ENCODE measurements at regions not wholly inside any gene's neighbourhood (a gene's known extent, or its start where the extent isn't known, plus 50 kb on each side); places are given as distances from the start of the nearest gene placed in this dataset.
A peak's percentile ranks its signal among the peaks of the same experiment; 100 is the strongest.

DNA sequence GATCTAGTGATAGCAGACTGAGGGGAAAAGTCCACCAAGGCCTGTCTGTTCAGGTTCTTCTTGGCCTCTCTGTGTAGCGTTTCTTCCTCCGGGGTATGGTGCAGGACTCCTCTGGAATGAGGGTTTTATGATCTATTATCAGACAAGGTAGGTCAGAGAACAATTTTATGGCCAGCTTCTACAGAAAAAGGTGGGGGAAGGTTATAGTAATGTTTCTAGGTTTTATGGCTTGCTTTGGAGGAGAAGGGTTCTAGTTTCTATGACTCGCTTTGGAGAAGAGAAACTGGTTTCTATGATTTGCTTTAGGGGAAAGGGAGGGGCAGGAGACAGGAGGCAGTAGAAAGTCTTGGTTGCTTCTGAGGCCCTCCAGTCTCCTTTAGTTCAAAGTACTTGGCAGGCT, 144.8 kb upstream of the LAMA2 start:
- H2AFZ ChIP-seq (ENCODE audit: control insufficient read depth, low read length): no peak overlapping the region
- H3K9ac ChIP-seq (ENCODE audit: control insufficient read depth, extremely low read depth, insufficient read depth, low read length): no peak overlapping the region
- H3K27me3 ChIP-seq (ENCODE audit: control insufficient read depth, extremely low read depth, insufficient read depth, low read length): no peaks in the 10 kb centered on the region
- DNase-seq (ENCODE audit: low read depth, low spot score) (no peak), FAIRE-seq (no peak)
- no peaks in the 10 kb centered on the region for H3K36me3 ChIP-seq (ENCODE audit: control insufficient read depth in 2 of 2, extremely low read depth in 1 of 2, insufficient read depth in 2 of 2, low read length in 2 of 2)
- no peak overlapping the region for H3K4me3 ChIP-seq (ENCODE audit: control insufficient read depth in 2 of 3, extremely low read depth in 1 of 3, insufficient read depth in 2 of 3, low read depth in 1 of 3, low read length in 3 of 3)
- H4K20me1 ChIP-seq (ENCODE audit: control insufficient read depth, extremely low read depth, insufficient read depth, low read length): no peaks in the 10 kb centered on the region
- TF ChIP-seq, protein P1, sequence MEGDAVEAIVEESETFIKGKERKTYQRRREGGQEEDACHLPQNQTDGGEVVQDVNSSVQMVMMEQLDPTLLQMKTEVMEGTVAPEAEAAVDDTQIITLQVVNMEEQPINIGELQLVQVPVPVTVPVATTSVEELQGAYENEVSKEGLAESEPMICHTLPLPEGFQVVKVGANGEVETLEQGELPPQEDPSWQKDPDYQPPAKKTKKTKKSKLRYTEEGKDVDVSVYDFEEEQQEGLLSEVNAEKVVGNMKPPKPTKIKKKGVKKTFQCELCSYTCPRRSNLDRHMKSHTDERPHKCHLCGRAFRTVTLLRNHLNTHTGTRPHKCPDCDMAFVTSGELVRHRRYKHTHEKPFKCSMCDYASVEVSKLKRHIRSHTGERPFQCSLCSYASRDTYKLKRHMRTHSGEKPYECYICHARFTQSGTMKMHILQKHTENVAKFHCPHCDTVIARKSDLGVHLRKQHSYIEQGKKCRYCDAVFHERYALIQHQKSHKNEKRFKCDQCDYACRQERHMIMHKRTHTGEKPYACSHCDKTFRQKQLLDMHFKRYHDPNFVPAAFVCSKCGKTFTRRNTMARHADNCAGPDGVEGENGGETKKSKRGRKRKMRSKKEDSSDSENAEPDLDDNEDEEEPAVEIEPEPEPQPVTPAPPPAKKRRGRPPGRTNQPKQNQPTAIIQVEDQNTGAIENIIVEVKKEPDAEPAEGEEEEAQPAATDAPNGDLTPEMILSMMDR (optimal IDR thresholded peaks at IDR 0.05 in 1 of 3, IDR thresholded peaks at IDR 0.05 in 1 of 3, conservative IDR thresholded peaks at IDR 0.05 in 1 of 3; ENCODE audit: extremely low read depth in 1 of 3, insufficient read depth in 2 of 3, low read length in 3 of 3): no peak
- TF ChIP-seq EZH2 (IDR thresholded peaks at IDR 0.05; ENCODE audit: low read length): no peak
- H3K4me2 ChIP-seq (ENCODE audit: control insufficient read depth, extremely low read depth, insufficient read depth, low read depth, low read length): peak overlapping the region; percentile 22
- H3K9me3 ChIP-seq (ENCODE audit: control insufficient read depth, low read depth, low read length): no peaks in the 10 kb centered on the region
- H3K27ac ChIP-seq (ENCODE audit: control insufficient read depth, insufficient read depth, low read length): no peak overlapping the region
- no peaks in the 10 kb centered on the region for H3K79me2 ChIP-seq (ENCODE audit: control insufficient read depth, insufficient read depth, low read length)
- H3K9me1 ChIP-seq (ENCODE audit: control insufficient read depth, extremely low read depth, insufficient read depth, low read length): no peaks in the 10 kb centered on the region
- H3K4me1 ChIP-seq (ENCODE audit: control insufficient read depth, extremely low read depth, insufficient read depth, low read length): peaks cover 12% of the 10 kb centered on the region
- dilution Hi-C loops (cut with MboI; ENCODE audit: extremely low pct_ligation_motif_present, low sequenced_read_pairs): no loop called here

DNA sequence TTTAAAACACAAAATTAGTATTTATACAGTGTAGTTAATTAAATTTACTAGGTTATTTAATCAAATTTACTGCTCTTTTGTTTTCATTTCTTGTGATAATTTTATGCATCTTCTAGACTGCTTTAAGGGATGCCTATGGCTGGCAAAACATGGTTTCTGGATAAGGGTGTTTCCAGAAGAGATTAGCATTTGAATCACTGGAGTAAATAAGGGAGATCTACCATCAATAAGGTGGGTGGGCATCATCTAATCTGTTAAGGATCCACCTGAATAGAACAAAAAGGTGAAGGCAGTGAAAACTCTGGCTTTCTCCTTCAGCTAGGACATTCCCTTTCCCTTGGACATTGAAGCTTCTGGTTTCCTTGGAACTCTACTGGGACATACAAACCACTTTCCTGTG, 146.2 kb upstream of the LAMA2 start:
- dilution Hi-C loops (cut with MboI; ENCODE audit: extremely low pct_ligation_motif_present, low sequenced_read_pairs): no loop called here
- Histone ChIP-seq H3K4me3 (ENCODE audit: control insufficient read depth in 2 of 3, extremely low read depth in 1 of 3, insufficient read depth in 2 of 3, low read depth in 1 of 3, low read length in 3 of 3) (no peak overlapping the region), H3K36me3 (ENCODE audit: control insufficient read depth in 2 of 2, extremely low read depth in 1 of 2, insufficient read depth in 2 of 2, low read length in 2 of 2) (no peaks in the 10 kb centered on the region), H3K27me3 (ENCODE audit: control insufficient read depth, extremely low read depth, insufficient read depth, low read length) (no peaks in the 10 kb centered on the region), H3K4me1 (ENCODE audit: control insufficient read depth, extremely low read depth, insufficient read depth, low read length) (peaks cover 12% of the 10 kb centered on the region), H2AFZ (ENCODE audit: control insufficient read depth, low read length) (no peak overlapping the region), H3K9me3 (ENCODE audit: control insufficient read depth, low read depth, low read length) (no peaks in the 10 kb centered on the region), H3K9me1 (ENCODE audit: control insufficient read depth, extremely low read depth, insufficient read depth, low read length) (no peaks in the 10 kb centered on the region), H3K4me2 (ENCODE audit: control insufficient read depth, extremely low read depth, insufficient read depth, low read depth, low read length) (no peak overlapping the region), H3K79me2 (ENCODE audit: control insufficient read depth, insufficient read depth, low read length) (no peaks in the 10 kb centered on the region), H4K20me1 (ENCODE audit: control insufficient read depth, extremely low read depth, insufficient read depth, low read length) (no peaks in the 10 kb centered on the region), H3K9ac (ENCODE audit: control insufficient read depth, extremely low read depth, insufficient read depth, low read length) (no peak overlapping the region), H3K27ac (ENCODE audit: control insufficient read depth, insufficient read depth, low read length) (no peak overlapping the region)
- TF ChIP-seq EZH2 (IDR thresholded peaks at IDR 0.05; ENCODE audit: low read length): no peak
- TF ChIP-seq, protein P1 (optimal IDR thresholded peaks at IDR 0.05 in 1 of 3, IDR thresholded peaks at IDR 0.05 in 1 of 3, conservative IDR thresholded peaks at IDR 0.05 in 1 of 3; ENCODE audit: extremely low read depth in 1 of 3, insufficient read depth in 2 of 3, low read length in 3 of 3): no peak
- no peak for DNase-seq (ENCODE audit: low read depth, low spot score)
- no peak for FAIRE-seq
